ENCODE measurements at regions not wholly inside any gene's neighbourhood (a gene's known extent, or its start where the extent isn't known, plus 50 kb on each side); places are given as distances from the start of the nearest gene placed in this dataset.

DNA sequence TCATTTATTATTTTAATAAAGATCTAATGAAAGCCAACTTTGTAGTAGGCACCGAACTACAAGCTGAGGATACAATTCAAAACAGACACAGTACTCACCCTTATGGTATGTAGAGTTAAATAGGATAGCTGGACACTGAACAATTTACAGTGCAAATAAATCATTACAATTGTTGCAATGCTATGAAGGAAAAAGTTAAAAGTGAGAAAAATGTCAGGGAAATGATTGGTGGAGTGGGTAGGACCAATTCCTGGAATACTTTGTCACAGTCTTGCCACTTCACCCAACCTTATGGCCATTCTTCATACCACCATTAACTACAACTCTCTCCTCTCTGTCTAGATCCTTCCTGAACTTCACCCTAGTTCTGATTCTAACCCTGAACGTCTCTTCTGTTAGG, 70.1 kb upstream of the CCSER1 start:
- no peak for DNase-seq (ENCODE audit: extremely low spot score, unreplicated experiment)
- H3K9me3 Mint-ChIP-seq: peaks cover 9% of the 10 kb centered on the region
- no peaks in the 10 kb centered on the region for H3K36me3 Mint-ChIP-seq
- H3K4me3 Mint-ChIP-seq: peak overlapping the region; percentile 26
- H3K4me1 Mint-ChIP-seq (ENCODE audit: unreplicated experiment): peaks cover 7% of the 10 kb centered on the region
- TF ChIP-seq CTCF (conservative IDR thresholded peaks at IDR 0.05): no peak
- H3K27me3 Mint-ChIP-seq: no peaks in the 10 kb centered on the region
- H3K27ac Mint-ChIP-seq: peak overlapping the region; percentile 50

DNA sequence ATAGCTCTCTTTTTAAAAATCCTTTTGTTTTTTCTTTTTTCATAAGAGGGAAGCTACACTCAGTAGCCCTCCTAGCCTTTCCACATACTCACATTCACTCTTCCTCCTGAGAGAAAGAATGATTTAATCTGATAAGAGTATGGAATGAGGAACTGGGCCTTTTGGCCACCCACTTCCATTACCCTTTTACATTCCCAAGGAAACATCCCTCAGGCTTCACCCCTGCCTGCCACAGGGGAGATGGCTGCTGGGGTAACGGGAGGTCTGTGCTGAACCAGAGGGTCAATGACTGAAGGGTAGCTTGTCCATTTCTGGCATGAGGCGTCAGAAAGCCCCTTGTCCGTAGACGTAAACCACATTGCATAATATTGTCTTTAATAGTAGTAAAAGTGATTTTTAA, 67.2 kb upstream of the CCSER1 start:
- H3K4me3 Mint-ChIP-seq: no peak overlapping the region
- H3K4me1 Mint-ChIP-seq (ENCODE audit: unreplicated experiment): peaks cover 8% of the 10 kb centered on the region
- DNase-seq (ENCODE audit: extremely low spot score, unreplicated experiment): no peak
- TF ChIP-seq CTCF (conservative IDR thresholded peaks at IDR 0.05): no peak
- H3K9me3 Mint-ChIP-seq: peaks cover 9% of the 10 kb centered on the region
- H3K27me3 Mint-ChIP-seq: no peaks in the 10 kb centered on the region
- H3K36me3 Mint-ChIP-seq: no peaks in the 10 kb centered on the region
- no peak overlapping the region for H3K27ac Mint-ChIP-seq

GRCh38 chr4:90061881-90062280, 65.3 kb upstream of the CCSER1 start:
- Mint-ChIP-seq H3K36me3 (no peaks in the 10 kb centered on the region), H3K4me1 (ENCODE audit: unreplicated experiment) (peaks cover 8% of the 10 kb centered on the region), H3K27ac (peak overlapping the region; percentile 85), H3K27me3 (no peaks in the 10 kb centered on the region), H3K9me3 (peaks cover 9% of the 10 kb centered on the region), H3K4me3 (no peak overlapping the region)
- no peak for TF ChIP-seq CTCF (conservative IDR thresholded peaks at IDR 0.05)
- DNase-seq (ENCODE audit: extremely low spot score, unreplicated experiment): no peak

GRCh38 chr4:90064196-90064595, 63.0 kb upstream of the CCSER1 start:
- Mint-ChIP-seq H3K27me3 (no peaks in the 10 kb centered on the region), H3K4me3 (no peak overlapping the region), H3K9me3 (no peaks in the 10 kb centered on the region), H3K36me3 (no peaks in the 10 kb centered on the region), H3K27ac (no peak overlapping the region), H3K4me1 (ENCODE audit: unreplicated experiment) (peaks cover 4% of the 10 kb centered on the region)
- no peak for TF ChIP-seq CTCF (conservative IDR thresholded peaks at IDR 0.05)
- no peak for DNase-seq (ENCODE audit: extremely low spot score, unreplicated experiment)

- Mint-ChIP-seq H3K9me3 (no peaks in the 10 kb centered on the region), H3K36me3 (no peaks in the 10 kb centered on the region), H3K27me3 (no peaks in the 10 kb centered on the region), H3K4me1 (ENCODE audit: unreplicated experiment) (peaks cover 3% of the 10 kb centered on the region), H3K27ac (no peak overlapping the region), H3K4me3 (no peak overlapping the region)
- no peak for DNase-seq (ENCODE audit: extremely low spot score, unreplicated experiment)
- no peak for TF ChIP-seq CTCF (conservative IDR thresholded peaks at IDR 0.05)
These were observed 58.0 kb upstream of the CCSER1 start for GRCh38 chr4:90069151-90069550.

Measured in type B pancreatic cell (in vitro differentiated cells).